ENCODE measurements at regions not wholly inside any gene's neighbourhood (a gene's known extent, or its start where the extent isn't known, plus 50 kb on each side); places are given as distances from the start of the nearest gene placed in this dataset.

DNA sequence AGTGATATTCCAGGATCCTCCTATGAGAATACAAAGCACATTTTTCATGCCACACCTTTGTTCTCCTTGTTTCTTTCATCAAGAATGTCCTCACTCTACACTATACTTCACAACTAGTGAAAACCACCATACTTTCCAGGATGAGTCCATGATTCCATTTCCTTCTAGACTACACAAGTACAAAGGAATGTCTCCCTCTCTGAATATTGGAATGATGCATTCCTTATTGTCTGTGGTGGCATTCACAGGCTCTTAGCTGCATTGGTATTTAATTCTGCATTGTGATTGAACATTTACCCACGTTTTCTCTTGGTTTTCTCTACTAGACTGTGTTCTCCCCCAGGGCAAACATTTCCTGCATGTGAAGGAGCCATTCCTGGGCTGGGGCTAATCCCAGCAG is 217.5 kb downstream of the RAP2B start:
- ATAC-seq (ENCODE audit: low read depth) (no peak), DNase-seq (no peak)
- TF ChIP-seq EZH2 (IDR thresholded peaks at IDR 0.05; ENCODE audit: borderline replicate concordance, insufficient read depth, low read depth, low read length, poor library complexity, severe bottlenecking) = no peak
- TF ChIP-seq, protein P1, sequence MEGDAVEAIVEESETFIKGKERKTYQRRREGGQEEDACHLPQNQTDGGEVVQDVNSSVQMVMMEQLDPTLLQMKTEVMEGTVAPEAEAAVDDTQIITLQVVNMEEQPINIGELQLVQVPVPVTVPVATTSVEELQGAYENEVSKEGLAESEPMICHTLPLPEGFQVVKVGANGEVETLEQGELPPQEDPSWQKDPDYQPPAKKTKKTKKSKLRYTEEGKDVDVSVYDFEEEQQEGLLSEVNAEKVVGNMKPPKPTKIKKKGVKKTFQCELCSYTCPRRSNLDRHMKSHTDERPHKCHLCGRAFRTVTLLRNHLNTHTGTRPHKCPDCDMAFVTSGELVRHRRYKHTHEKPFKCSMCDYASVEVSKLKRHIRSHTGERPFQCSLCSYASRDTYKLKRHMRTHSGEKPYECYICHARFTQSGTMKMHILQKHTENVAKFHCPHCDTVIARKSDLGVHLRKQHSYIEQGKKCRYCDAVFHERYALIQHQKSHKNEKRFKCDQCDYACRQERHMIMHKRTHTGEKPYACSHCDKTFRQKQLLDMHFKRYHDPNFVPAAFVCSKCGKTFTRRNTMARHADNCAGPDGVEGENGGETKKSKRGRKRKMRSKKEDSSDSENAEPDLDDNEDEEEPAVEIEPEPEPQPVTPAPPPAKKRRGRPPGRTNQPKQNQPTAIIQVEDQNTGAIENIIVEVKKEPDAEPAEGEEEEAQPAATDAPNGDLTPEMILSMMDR (IDR thresholded peaks at IDR 0.05) = no peak
- Histone ChIP-seq H3K27me3 (replicated peaks in 1 of 4; ENCODE audit: control extremely low read depth in 1 of 4, control insufficient read depth in 3 of 4, insufficient read depth in 4 of 4, low read length in 3 of 4) (no peaks in the 10 kb centered on the region), H3K4me3 (ENCODE audit: control extremely low read depth in 1 of 5, extremely low read depth in 1 of 5, insufficient read depth in 1 of 5, low read depth in 2 of 5, low read length in 4 of 5) (no peak overlapping the region), H4K20me1 (ENCODE audit: control insufficient read depth, insufficient read depth, low read length, poor library complexity, severe bottlenecking) (no peaks in the 10 kb centered on the region), H3K9me3 (ENCODE audit: control extremely low read depth in 1 of 3, control insufficient read depth in 2 of 3, insufficient read depth in 1 of 3, low read length in 2 of 3) (no peaks in the 10 kb centered on the region), H3K4me2 (replicated peaks; ENCODE audit: low read depth, low read length, poor library complexity, severe bottlenecking) (no peak overlapping the region), H3K4me1 (ENCODE audit: control insufficient read depth in 2 of 2, insufficient read depth in 2 of 2, low read length in 2 of 2) (no peaks in the 10 kb centered on the region), H2AFZ (ENCODE audit: insufficient read depth, low read depth, low read length, poor library complexity, severe bottlenecking) (no peak overlapping the region), H3K9ac (ENCODE audit: low read length) (no peak overlapping the region), H3K27ac (ENCODE audit: low read length in 2 of 2) (no peak overlapping the region), H3K36me3 (replicated peaks in 1 of 2; ENCODE audit: control extremely low read depth in 1 of 2, control insufficient read depth in 1 of 2, extremely low read depth in 1 of 2, insufficient read depth in 2 of 2, low read length in 1 of 2) (no peaks in the 10 kb centered on the region), H3K79me2 (ENCODE audit: control insufficient read depth, insufficient read depth, low read length) (no peaks in the 10 kb centered on the region)
- no peaks in the 10 kb centered on the region for H3K9me3 Mint-ChIP-seq (ENCODE audit: insufficient read depth)
- no peak overlapping the region for H3K27ac Mint-ChIP-seq
- POLR2A ChIA-PET = no interaction called here
- no CpG with 5 or more reads among the region's 1 CpG for WGBS (ENCODE audit: insufficient coverage)
- intact Hi-C loops (cut with micrococcal nuclease) = no loop called here
- CTCF ChIA-PET = no interaction called here
- H3K4me3 Mint-ChIP-seq = no peak overlapping the region
- H3K27me3 Mint-ChIP-seq = no peaks in the 10 kb centered on the region
- H3K4me1 Mint-ChIP-seq = no peaks in the 10 kb centered on the region

DNA sequence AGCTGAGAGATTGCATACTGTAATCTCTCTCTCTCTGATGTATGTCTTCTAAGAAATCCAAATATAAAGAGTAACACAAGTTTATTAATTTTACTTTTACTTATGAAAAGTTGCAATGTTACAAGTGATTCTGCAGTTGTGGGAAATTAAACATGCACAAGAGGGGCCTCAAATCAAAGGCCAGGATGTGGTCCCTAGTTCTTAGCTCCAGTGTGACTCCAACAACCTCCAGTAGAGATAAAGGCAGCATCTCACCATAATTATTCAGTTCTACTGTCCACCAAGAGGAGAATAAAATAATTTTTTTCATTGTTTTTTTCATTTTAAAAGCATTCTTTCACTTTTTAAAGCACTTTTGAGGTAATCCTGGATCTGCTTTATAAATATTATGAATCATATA is 223.3 kb downstream of the RAP2B start:
- Histone ChIP-seq H3K4me3 (ENCODE audit: control extremely low read depth in 1 of 5, extremely low read depth in 1 of 5, insufficient read depth in 1 of 5, low read depth in 2 of 5, low read length in 4 of 5) (no peak overlapping the region), H3K4me1 (ENCODE audit: control insufficient read depth in 2 of 2, insufficient read depth in 2 of 2, low read length in 2 of 2) (no peaks in the 10 kb centered on the region), H3K4me2 (replicated peaks; ENCODE audit: low read depth, low read length, poor library complexity, severe bottlenecking) (no peak overlapping the region), H2AFZ (ENCODE audit: insufficient read depth, low read depth, low read length, poor library complexity, severe bottlenecking) (no peak overlapping the region), H3K27me3 (replicated peaks in 1 of 4; ENCODE audit: control extremely low read depth in 1 of 4, control insufficient read depth in 3 of 4, insufficient read depth in 4 of 4, low read length in 3 of 4) (no peaks in the 10 kb centered on the region), H3K9ac (ENCODE audit: low read length) (no peak overlapping the region), H3K79me2 (ENCODE audit: control insufficient read depth, insufficient read depth, low read length) (no peaks in the 10 kb centered on the region), H3K27ac (ENCODE audit: low read length in 2 of 2) (no peak overlapping the region), H4K20me1 (ENCODE audit: control insufficient read depth, insufficient read depth, low read length, poor library complexity, severe bottlenecking) (no peaks in the 10 kb centered on the region), H3K36me3 (replicated peaks in 1 of 2; ENCODE audit: control extremely low read depth in 1 of 2, control insufficient read depth in 1 of 2, extremely low read depth in 1 of 2, insufficient read depth in 2 of 2, low read length in 1 of 2) (no peaks in the 10 kb centered on the region), H3K9me3 (ENCODE audit: control extremely low read depth in 1 of 3, control insufficient read depth in 2 of 3, insufficient read depth in 1 of 3, low read length in 2 of 3) (no peaks in the 10 kb centered on the region)
- Mint-ChIP-seq H3K9me3 (ENCODE audit: insufficient read depth) (no peaks in the 10 kb centered on the region), H3K4me1 (no peaks in the 10 kb centered on the region), H3K4me3 (no peak overlapping the region), H3K27me3 (no peaks in the 10 kb centered on the region), H3K27ac (no peak overlapping the region)
- intact Hi-C loops (cut with micrococcal nuclease) = loop anchor here (10.0 kb wide), 1 partner anchor 341 kb away; no protein-coding TSS in a partner anchor
- POLR2A ChIA-PET = no interaction called here
- DNase-seq (no peak), ATAC-seq (ENCODE audit: low read depth) (no peak)
- TF ChIP-seq EZH2 (IDR thresholded peaks at IDR 0.05; ENCODE audit: borderline replicate concordance, insufficient read depth, low read depth, low read length, poor library complexity, severe bottlenecking) = no peak
- TF ChIP-seq, protein P1 (IDR thresholded peaks at IDR 0.05) = no peak
- CTCF ChIA-PET = no interaction called here
